ENCODE measurements at regions not wholly inside any gene's neighbourhood (a gene's known extent, or its start where the extent isn't known, plus 50 kb on each side); places are given as distances from the start of the nearest gene placed in this dataset.

GRCh38 chr1:109818988-109819764 is 55.5 kb upstream of the EPS8L3 start (continued):
- TF ChIP-seq, protein P1, sequence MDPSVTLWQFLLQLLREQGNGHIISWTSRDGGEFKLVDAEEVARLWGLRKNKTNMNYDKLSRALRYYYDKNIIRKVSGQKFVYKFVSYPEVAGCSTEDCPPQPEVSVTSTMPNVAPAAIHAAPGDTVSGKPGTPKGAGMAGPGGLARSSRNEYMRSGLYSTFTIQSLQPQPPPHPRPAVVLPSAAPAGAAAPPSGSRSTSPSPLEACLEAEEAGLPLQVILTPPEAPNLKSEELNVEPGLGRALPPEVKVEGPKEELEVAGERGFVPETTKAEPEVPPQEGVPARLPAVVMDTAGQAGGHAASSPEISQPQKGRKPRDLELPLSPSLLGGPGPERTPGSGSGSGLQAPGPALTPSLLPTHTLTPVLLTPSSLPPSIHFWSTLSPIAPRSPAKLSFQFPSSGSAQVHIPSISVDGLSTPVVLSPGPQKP (IDR thresholded peaks at IDR 0.05; ENCODE audit: borderline replicate concordance, low read depth, low read length): no peak

- no peak overlapping the region for H2BK5ac ChIP-seq (ENCODE audit: low read depth, low read length, poor library complexity, severe bottlenecking)
- H2AK9ac ChIP-seq (replicated peaks; ENCODE audit: low read depth, low read length, poor library complexity): peak overlapping the region; percentile 20
- H3K36me3 ChIP-seq (ENCODE audit: control insufficient read depth, insufficient read depth, low read length): no peaks in the 10 kb centered on the region
- H3K4ac ChIP-seq (ENCODE audit: low read depth, low read length): peak overlapping the region; percentile 47; the same call in 1 of the 2 replicates
- no peaks in the 10 kb centered on the region for H3K27me3 ChIP-seq (ENCODE audit: control insufficient read depth, insufficient read depth, low read length)
- no peak overlapping the region for H4K5ac ChIP-seq (ENCODE audit: low read depth, low read length)
- no peak overlapping the region for H3K4me3 ChIP-seq (ENCODE audit: insufficient read depth, low read depth, low read length)
- intact Hi-C loops (cut with micrococcal nuclease): no loop called here
- no peak overlapping the region for H3K23ac ChIP-seq (ENCODE audit: low read depth, low read length)
- no peak overlapping the region for H3K56ac ChIP-seq (ENCODE audit: extremely low read depth, insufficient read depth, low read length)
- no peak overlapping the region for H3K4me2 ChIP-seq (ENCODE audit: low read depth, low read length)
- peaks cover 5% of the 10 kb centered on the region for H3K9me3 ChIP-seq (ENCODE audit: control insufficient read depth, insufficient read depth, low read length)
- H4K20me1 ChIP-seq (ENCODE audit: insufficient read depth, low read length): no peaks in the 10 kb centered on the region
- ChIA-PET CTCF (no interaction called here), POLR2A (ENCODE audit: unreplicated experiment) (no interaction called here)
- 0 out of 2 replicates have a peak overlapping the region, but pooled peaks have one; percentile 6 for H3K14ac ChIP-seq (replicated peaks; ENCODE audit: low read depth, low read length)
- H2BK120ac ChIP-seq (ENCODE audit: low read depth, low read length): peak overlapping the region; percentile 11
- BruUV-seq (replicated peaks): no TSS peak
- dilution Hi-C loops (cut with HindIII; ENCODE audit: low sequenced_read_pairs, unreplicated experiment): no loop called here
- no peaks in the 10 kb centered on the region for H3K79me1 ChIP-seq (ENCODE audit: low read depth in 1 of 2, low read length in 2 of 2)
- no peak overlapping the region for H3K9ac ChIP-seq (ENCODE audit: low read depth, low read length)
- 0 out of 2 replicates have a peak overlapping the region, but pooled peaks have one; percentile 22 for H2AK5ac ChIP-seq (ENCODE audit: low read depth, low read length)
- no peak for DNase-seq
- in situ Hi-C loops (cut with MboI; ENCODE audit: low sequenced_read_pairs): no loop called here
- H4K91ac ChIP-seq (ENCODE audit: insufficient read depth, low read depth, low read length): no peak overlapping the region
- no peak overlapping the region for H3K18ac ChIP-seq (ENCODE audit: low read depth, low read length)
- 29% methylated on average over 1 of the region's 6 CpGs; no CpG with 5 or more reads in 1 of the 2 experiments for WGBS, 2 experiments (ENCODE audit: extremely low coverage in 2 of 2, insufficient read length in 1 of 2)
- no peak overlapping the region; the same call in 1 of the 2 replicates for H2BK20ac ChIP-seq (ENCODE audit: low read depth, low read length)
- peaks cover 17% of the 10 kb centered on the region for H3K4me1 ChIP-seq (ENCODE audit: control insufficient read depth, insufficient read depth, low read length)
- no peak for ATAC-seq (ENCODE audit: low read depth)
- no peak overlapping the region for H2BK15ac ChIP-seq (ENCODE audit: low read depth, low read length)
- H2AFZ ChIP-seq (replicated peaks; ENCODE audit: low read length, poor library complexity): peak overlapping the region; percentile 25
- peaks cover 26% of the 10 kb centered on the region for H3K9me1 ChIP-seq (ENCODE audit: insufficient read depth, low read length)
- no peak overlapping the region for H3K27ac ChIP-seq (ENCODE audit: insufficient read depth, low read length)
- H4K8ac ChIP-seq (ENCODE audit: low read depth in 2 of 2, low read length in 2 of 2): no peak overlapping the region
- TF ChIP-seq, protein P1 (IDR thresholded peaks at IDR 0.05; ENCODE audit: borderline replicate concordance, low read depth, low read length): no peak
- TF ChIP-seq RAD21 (IDR thresholded peaks at IDR 0.05; ENCODE audit: low read length) (no peak), FOS (IDR thresholded peaks at IDR 0.05; ENCODE audit: low read depth, low read length) (no peak), BHLHE40 (IDR thresholded peaks at IDR 0.05; ENCODE audit: low read depth, low read length) (no peak), NFE2L2 (IDR thresholded peaks at IDR 0.05; ENCODE audit: low read depth, low read length) (no peak), MAZ (IDR thresholded peaks at IDR 0.05; ENCODE audit: borderline replicate concordance, low read depth, low read length) (no peak), CTCF (conservative IDR thresholded peaks at IDR 0.05; ENCODE audit: low read depth, low read length) (no peak), CHD1 (IDR thresholded peaks at IDR 0.05; ENCODE audit: low read depth, low read length) (no peak), SMC3 (IDR thresholded peaks at IDR 0.05; ENCODE audit: low read depth, low read length) (no peak), RFX5 (IDR thresholded peaks at IDR 0.05; ENCODE audit: low read depth, low read length) (no peak)
Observed at GRCh38 chr1:109818271-109818987, 54.7 kb upstream of the EPS8L3 start.
